OCI-LY1 (cell line): ENCODE measurements at regions not wholly inside any gene's neighbourhood (a gene's known extent, or its start where the extent isn't known, plus 50 kb on each side); places are given as distances from the start of the nearest gene placed in this dataset.

Experiments
- EZH2 ChIP-seq: fragments of 200-600 bp; sonication (generic), shearing (Covaris generic); IDR thresholded peaks from 2 replicates; pipeline ENCODE4 v1.8.0; 2017; ENCODE audit warnings: borderline replicate concordance, mixed run types, mild to moderate bottlenecking, antibody characterized with exemption, low read length, moderate library complexity, mixed read lengths
- TF ChIP-seq, protein P1 (sequence below): fragments of 200-600 bp; sonication (generic), shearing (Covaris generic); IDR thresholded peaks from 2 replicates; pipeline ENCODE4 v1.5.1; 2017; ENCODE audit warnings: mild to moderate bottlenecking, antibody characterized with exemption, low read length, moderate library complexity, mixed read lengths

DNA sequence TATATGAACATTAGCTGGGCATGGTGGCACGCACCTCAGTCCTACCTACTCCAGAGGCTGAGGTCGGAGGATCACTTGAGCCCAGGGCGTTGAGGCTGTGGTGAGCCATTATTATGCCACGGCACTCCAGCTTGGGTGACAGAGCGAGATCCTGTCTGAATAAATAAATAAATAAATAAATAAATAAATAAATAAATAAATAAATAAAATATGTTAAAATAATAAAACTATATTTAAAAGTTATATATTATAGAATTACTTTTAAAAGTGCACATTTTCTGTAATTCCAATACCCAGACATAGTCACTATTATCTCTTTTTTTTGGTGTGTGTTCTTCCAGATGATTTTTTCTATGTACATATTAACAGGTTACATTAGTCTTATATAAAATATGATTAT is 382.0 kb upstream of the ROBO2 start:
- TF ChIP-seq, protein P1, sequence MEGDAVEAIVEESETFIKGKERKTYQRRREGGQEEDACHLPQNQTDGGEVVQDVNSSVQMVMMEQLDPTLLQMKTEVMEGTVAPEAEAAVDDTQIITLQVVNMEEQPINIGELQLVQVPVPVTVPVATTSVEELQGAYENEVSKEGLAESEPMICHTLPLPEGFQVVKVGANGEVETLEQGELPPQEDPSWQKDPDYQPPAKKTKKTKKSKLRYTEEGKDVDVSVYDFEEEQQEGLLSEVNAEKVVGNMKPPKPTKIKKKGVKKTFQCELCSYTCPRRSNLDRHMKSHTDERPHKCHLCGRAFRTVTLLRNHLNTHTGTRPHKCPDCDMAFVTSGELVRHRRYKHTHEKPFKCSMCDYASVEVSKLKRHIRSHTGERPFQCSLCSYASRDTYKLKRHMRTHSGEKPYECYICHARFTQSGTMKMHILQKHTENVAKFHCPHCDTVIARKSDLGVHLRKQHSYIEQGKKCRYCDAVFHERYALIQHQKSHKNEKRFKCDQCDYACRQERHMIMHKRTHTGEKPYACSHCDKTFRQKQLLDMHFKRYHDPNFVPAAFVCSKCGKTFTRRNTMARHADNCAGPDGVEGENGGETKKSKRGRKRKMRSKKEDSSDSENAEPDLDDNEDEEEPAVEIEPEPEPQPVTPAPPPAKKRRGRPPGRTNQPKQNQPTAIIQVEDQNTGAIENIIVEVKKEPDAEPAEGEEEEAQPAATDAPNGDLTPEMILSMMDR, result no peak
- no peak for TF ChIP-seq EZH2
